Superior temporal gyrus (tissue), 1 donor: ENCODE measurements at regions not wholly inside any gene's neighbourhood (a gene's known extent, or its start where the extent isn't known, plus 50 kb on each side); places are given as distances from the start of the nearest gene placed in this dataset.
"Not testable (repeated sequence)": the region's sequence is repeated elsewhere in the genome, so short reads cannot be mapped to it uniquely, and the experiment has no call there.

Experiments
- DNase-seq: peaks from one replicate; pipeline ENCODE4 v3.0.0-alpha.2; 2016; ENCODE audit errors: extremely low spot score

- no peak for DNase-seq
These were observed 110.0 kb upstream of the MEF2A start for GRCh38 chr15:99455789-99456160.

GRCh38 chr15:99464137-99464536 lies 101.6 kb upstream of the MEF2A start:
- DNase-seq: no peak

- DNase-seq: no peak
These were observed 99.0 kb upstream of the MEF2A start for GRCh38 chr15:99466701-99467337.

GRCh38 chr15:99467338-99467720 lies 98.5 kb upstream of the MEF2A start:
- no peak for DNase-seq

DNA sequence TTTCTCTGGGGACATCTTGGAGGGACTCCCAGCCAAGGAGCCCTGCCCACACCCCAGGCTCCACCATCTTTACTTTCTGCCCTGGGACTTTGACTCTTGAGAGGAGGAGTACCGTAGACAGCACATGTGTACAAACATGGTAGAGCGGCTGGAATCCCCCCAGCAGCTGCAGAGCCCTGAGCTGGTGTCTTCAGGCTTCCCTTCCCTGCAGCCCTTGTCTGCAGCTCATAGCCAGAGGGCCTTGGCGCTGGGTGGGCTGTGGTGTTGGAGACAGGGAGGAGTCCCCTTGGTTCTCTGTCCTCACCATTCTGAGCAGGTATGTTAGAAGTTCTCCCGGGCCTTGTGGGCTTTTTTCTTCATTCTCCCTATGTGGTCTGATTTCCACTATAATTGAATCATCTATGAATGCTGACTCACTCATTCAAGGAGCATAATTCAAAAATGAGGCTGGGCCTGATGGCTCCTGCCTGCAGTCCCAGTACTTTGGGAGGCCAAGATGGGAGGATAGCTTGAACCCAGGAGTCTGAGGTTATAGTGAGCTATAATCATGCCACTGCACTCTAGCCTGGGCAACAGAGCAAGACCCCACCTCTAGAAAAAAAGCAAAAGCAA lies 97.8 kb upstream of the MEF2A start:
- DNase-seq: no peak

- DNase-seq: not testable (repeated sequence)
These were observed 95.6 kb upstream of the MEF2A start for GRCh38 chr15:99470204-99470603.

GRCh38 chr15:99472416-99473145 lies 93.2 kb upstream of the MEF2A start:
- DNase-seq: no peak

- no peak for DNase-seq
These were observed 91.5 kb upstream of the MEF2A start for GRCh38 chr15:99473981-99474906.

DNA sequence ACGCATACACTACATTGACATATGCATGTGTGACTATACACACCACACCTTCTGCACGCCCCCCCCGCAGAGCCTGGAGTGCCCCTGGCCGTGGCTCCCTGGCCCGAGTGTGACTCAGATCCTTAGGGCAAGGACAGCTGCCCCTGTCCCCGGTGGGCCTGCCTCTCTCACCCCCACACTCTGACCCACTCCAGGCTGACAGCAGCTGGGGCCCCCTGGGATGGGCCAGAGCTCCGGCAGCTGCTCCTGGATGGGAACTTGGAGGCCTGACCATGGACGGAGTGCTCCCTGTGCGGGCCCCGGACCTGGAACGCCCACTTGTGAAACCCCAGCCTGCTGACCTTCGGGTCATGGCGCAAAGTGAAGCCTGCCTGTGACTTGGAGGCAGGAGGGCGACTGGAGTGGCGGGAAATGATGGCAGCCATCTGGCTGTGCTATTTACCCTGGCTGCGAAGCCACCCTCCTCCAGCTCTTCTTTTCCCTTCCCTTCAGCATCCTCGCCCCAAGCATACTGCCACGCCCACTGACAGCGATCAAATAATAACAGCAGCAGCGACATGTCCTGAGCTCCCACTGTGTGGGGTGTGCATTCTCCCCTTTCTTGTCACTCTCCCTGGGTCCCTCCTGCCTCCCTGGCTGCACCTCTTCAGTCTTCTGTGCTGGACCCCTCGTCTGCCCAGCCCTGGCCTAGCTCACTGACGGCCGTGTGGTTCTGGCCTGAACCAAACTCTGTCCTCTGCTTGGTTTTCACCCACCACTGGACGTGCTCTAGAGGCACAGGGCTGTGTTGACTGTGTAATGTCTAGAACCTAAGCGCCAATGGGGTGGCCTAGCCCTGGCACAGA lies 90.7 kb upstream of the MEF2A start:
- no peak for DNase-seq

GRCh38 chr15:99475754-99476412 lies 89.9 kb upstream of the MEF2A start:
- no peak for DNase-seq

DNA sequence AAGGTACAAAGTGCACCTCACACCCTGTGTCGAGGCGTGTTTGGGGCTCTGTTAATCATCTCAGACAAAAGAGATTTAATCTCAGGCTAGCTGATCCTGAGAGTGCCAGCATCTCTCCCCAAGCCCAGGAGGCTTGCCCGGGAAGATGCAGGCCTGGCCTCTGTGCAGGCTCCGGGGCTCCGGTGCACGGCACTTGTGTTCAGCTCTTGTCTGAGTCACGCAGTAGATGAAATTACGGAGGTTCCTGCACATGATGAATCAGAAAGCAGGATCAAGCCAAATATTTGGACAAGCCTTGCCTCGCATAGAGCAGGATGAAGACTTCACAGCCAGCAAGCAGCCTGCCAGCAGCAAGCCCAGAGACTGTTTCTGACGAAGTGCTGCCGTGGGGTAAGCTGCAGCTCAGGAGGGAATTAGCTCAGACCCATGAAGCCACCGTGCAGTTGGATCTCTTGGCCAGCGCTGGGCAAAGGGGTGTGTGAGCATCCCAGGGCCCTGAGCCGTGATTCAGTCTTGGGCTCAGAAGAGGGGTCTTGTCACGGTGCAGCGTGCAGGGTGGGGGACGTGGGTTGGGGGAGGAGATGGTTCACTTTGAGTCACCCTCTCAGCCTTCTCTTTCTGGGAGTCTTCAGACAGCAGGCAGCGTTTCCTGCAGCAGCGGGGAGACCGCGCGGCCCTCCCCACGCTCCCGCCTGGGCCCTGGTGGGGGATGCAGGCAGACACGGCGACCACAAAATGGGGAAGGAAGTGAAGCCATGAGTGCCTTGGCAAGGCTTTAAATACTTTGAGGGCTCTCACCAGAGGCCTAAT lies 89.2 kb upstream of the MEF2A start:
- peak; percentile 60 for DNase-seq

DNA sequence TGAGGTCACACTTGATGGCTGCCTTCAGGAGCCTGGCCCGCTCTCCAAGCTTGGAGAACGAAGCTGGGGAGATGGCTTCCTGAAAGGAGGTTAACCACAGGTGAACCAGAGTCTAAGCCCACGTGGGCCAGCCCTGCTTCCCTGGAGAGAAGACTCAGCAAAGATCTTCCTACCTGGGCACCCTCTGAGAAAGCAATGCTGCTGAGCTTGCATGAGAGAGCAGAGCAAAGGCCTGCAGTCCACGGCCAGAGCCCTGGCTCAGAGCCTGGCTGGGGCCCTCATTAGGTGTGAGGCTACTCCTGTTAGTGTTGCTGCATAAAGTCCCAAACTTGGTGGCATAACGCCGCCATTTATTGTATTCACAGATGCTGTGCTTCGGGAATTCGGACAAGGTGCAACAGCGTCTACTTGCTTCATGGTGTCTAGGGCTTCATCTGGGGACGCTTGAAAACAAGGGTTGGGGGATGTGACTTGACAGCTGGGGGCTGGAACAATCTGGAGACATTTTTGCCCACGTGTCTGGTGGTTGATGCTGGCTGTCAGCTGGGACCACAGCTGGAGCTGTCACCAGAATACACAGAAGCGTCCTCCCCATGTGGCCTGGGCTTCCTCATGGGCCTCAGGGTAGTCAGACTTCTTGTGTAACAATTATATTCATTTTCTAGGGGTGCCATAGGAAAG lies 87.9 kb upstream of the MEF2A start:
- no peak for DNase-seq

GRCh38 chr15:99478977-99479376 lies 86.8 kb upstream of the MEF2A start:
- DNase-seq: no peak

GRCh38 chr15:99480016-99480810 lies 85.6 kb upstream of the MEF2A start:
- DNase-seq: no peak

DNA sequence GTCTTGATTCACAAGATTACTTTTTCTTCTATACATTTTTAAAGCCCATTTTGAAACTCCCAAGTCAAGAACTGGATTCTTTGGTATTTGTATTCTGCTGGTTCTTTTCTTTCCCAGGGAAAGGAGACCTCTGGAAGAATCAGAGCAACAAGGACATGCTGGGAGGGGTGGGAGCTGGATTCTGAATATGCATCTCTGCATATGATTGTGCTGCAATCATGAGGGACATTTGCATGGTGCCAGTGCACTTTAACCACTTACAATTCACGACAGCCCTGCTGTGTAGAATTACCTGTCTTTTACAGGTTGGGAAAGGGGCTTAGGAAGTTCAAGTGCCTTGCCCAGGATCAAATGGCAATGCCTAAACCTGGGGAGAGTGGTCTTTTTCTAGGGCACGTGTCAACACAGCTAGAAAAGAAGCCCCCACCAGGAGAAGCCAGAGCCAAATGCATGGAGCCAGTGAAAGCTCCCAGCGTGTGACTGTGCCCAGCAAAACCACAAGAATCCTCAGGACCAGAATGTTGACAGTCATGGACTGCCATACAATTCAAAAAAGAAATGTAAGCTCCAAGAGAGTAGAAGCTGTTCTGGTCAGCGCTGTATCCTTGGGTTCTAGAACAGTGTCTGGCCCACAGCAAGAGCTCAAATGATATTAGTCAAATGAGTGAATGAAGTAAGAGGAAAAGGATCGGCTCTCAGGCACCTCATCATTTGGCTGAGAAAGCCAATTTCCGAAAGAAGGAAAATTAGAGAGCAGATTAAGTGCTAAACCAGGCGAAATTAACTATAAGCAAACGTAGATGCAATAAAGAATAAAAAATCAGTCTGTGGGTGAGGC lies 84.5 kb upstream of the MEF2A start:
- DNase-seq: no peak

- no peak for DNase-seq
These were observed 83.9 kb upstream of the MEF2A start for GRCh38 chr15:99481951-99482230.

GRCh38 chr15:99482993-99483392 lies 82.8 kb upstream of the MEF2A start:
- DNase-seq: no peak
